ENCODE measurements at regions not wholly inside any gene's neighbourhood (a gene's known extent, or its start where the extent isn't known, plus 50 kb on each side); places are given as distances from the start of the nearest gene placed in this dataset.
"Not testable (repeated sequence)": the region's sequence is repeated elsewhere in the genome, so short reads cannot be mapped to it uniquely, and the experiment has no call there.

DNA sequence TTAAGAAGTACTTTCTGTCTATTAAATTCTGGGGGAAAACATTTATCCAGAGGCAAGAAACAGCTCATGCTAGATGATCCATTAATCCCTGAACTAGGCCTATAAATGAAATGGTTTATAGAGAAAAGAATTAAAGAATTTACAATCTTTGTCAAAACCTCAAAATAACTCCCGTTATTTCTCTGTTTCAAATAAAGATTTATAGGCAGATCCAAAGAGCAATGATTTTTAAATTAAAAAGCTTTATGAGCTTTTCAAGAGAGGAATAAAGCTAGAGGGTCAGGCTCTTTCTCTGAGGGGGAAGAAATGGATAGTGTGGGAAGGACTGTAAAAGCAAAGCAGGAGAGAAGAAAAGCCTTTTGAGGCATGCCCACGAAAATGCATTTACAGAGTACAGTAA, 82.5 kb upstream of the OGFRL1 start:
- no peak for DNase-seq

DNA sequence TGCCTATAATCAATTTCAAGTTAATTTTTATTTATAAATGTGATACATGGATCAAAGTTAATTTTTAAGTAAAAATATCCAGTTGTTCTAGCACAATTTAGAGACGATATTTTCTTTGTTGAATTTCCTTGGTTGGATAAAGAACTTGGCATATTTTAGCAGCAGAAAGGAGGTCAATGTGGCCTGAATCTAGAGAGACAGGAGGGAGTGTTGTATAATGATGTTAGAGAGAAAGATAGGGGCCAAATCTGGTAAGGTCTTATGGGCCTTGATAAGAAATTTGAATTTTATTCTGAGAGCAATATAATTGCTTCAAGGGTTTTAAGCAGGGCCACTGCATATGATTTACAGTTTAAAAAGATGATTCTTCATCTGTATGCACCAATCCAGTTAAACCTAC, 79.4 kb upstream of the OGFRL1 start:
- DNase-seq, result no peak

DNA sequence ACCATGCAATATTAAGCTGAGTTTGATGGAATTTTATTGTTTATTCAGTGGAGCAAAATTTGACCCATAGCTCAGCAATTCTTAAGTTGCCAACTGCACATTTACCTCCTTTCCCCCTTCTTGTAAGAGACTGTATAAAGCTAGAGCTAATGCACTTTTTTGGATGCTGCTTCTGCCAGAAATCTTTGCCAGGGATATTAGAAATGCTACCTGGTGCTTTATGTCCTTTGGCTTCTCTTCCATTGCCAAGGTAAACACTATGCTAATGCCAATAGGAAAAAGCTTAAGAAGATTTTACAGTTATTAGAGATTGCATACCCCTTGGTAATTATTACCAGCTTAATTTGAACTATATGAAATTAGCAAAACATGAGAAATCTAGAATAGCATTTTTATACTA, 79.0 kb upstream of the OGFRL1 start:
- DNase-seq, result no peak

DNA sequence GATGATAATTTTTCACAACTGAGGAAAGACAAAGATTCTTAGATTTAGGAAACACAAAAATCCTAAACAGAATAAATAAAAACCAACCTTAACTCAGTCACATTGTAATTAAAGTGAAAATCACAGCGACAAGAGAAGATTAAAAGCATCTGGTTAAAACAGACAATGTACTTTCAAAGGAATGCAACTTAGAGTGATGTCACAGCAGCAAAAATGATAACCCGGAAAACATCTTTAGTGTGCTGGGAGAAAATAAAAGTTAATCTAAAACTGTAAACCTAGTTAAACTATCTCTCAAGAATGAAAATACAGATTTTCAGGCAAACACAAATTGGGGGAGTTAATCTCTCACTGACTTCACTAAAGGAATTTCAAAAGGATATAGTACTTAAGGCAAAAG, 76.8 kb upstream of the OGFRL1 start:
- DNase-seq, result no peak

DNA sequence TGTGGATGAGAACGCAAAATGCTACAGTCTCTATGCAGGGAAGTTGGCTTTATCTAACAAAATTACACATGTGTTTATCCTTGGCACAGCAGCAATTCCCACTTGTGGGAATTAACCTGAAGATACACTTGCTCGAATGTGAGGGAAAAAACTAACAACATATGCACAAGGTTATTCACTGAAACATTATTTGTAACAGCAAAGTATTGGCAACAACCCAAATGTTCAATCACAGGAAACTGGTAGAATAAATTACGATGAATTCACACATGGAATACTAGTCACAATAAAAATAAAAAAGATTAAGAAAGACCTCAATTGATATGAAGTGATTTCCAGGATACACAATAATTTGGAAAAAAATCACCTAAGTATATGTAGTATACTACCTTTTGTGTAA, 68.1 kb upstream of the OGFRL1 start:
- DNase-seq, result no peak

DNA sequence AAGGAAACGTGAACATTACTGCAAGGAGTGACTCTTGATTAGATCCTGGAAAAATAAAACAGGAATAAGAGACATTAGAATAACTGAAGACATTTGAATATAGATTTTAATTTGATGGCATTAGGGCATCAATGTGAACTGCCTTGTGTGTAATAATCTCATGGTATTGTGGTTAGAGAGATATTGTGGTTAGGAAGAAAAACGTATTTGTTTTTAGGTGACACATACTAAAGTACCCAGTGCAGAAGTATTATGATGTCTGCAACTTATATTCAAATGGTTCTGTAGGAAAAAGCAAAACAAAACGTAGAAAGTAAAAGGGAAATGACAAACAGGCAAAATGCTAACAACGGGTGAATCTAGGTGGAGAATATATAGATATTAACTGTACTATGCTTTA, 65.9 kb upstream of the OGFRL1 start:
- no peak for DNase-seq

DNA sequence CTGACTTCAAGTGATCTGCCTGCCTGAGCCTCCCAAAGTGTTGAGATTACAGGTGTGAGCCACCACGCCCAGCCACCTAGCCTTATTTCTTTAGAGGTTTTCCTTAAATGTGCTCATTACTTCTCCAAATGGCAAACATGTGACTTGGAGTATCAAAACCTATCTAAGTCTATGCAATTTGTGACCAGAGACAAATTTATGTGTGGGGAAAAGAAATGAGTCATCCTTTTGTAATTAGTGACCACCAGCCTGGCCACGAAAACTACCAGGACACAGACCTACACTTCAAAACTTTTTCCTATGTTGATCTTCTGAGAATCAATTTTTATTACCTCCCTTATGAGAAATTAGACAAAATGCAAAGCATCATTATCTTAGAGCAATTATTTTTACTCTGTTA, 64.6 kb upstream of the OGFRL1 start:
- DNase-seq, result no peak

DNA sequence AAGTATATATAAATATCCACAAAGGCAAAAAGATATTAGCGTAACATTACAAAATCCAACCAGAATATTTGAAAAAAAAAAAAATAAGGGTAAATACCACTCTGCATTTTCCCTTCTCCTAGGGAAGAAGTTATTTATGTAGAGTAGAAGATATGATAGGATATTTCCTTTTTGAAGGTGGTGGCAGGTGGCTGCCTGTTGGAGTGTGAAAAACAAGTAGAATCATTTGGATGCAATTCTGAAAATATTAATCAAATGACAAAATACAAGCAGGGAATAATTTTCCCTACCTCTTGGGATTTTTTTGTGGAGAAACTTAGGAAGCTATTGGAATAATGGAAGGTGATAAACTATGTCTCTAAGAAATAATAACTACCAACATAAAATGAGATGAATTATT, 62.5 kb upstream of the OGFRL1 start:
- no peak for DNase-seq

DNA sequence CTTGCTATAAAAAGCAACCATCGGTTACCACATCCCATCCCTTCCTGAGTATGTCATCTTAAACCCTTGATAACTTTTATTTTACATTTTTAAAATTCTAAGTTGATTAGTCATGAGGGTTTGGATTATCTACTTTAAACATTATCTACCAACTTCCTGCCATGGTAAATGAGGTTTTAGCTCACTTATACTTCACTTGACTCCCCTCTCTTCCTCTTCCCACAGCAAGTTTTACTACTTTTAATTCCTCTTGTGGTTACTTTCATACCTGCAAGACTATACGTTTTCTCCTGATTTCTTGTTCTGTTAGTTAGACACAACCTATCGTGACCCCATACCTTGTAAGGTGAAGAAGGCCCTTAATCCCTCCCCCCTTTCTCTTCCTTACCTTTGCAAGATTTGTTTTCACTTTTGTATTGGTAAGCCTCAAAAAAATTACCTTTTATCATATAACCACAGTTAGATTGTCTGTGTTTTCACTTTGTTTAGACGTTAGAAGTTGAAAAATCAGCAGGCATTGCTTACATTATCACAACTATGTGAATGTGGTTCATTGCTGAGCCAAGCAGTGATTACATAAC, 60.1 kb upstream of the OGFRL1 start:
- no peak for DNase-seq

DNA sequence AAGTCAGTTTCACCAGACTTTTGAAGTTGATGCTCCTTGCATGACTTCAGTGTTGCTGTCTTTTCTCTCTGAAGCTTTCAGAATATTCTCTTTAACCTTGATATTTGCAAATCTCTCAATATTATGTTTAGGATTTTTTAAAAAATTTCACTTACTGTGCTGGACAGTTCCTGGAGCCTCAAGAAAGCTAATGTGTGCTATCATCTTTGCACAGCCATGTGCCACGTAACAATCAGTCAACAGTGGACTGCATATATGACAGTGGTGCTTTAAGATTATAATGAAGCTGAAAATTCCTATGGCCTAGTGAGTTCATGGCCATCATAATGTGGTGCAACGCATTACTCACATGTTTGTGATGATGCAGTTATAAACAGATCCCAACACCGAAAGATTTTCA, 59.1 kb upstream of the OGFRL1 start:
- no peak for DNase-seq

DNA sequence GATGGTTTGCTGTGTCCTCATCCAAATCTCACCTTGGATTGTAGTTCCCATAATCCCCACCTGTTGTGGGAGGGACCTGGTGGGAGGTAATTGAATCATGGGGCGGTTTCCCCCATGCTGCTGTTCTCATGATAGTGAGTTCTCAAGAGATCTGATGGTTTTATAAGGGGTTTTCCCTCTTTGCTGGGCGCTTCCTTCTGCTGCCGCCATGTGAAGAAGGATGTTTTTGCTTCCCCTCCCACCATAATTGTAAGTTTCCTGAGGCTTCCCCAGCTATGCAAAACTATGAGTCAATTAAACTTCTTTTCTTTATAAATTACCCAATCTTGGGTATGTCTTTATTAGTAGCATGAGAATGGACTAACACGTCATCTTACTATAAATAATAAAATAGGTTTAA, 55.7 kb upstream of the OGFRL1 start:
- DNase-seq, result not testable (repeated sequence)

DNA sequence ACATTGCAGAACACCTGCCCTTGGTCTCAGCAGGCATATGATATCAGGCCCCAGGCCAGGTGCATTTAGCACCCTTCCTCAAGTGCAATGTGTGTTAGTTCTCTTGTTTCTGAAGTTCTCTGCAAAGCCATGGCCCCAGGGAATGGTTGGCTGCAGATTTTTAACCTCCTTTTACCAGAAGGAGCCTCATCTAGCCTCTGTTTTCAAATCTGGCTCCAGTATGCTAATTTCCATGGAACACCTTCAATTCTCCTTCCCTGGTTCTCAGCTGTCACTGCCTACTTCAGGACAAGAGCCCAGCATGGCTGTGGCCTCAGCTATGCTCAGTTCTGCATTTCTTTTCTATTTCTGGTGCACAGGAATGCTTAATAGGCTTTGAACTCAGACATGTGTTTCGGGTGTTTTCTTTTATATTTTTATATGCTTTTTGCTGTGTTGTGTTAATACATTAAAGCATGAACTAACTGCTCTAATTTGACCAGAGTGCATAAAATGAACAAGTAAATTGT, 51.6 kb upstream of the OGFRL1 start:
- no peak for DNase-seq

DNA sequence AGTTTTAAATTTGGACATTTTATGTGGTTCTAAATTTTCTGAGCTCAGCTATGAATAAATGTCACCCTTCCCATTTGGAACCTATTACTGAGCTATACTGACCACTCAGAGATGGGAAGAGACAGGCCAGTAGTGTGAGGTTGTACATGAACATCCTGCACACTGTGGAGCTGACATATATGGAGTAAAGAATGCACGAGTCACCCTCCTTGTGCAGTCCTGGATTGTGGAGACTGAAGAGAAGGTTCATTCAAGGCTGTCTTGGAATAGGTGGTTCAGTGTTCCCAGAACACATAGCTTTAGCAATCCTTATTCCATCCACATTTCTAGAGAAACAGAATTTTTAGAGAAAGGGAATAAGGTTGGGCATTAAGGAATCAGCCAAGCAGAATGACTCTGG, 50.3 kb upstream of the OGFRL1 start:
- no peak for DNase-seq

All from AML-193 (cell line).